ENCODE measurements at regions not wholly inside any gene's neighbourhood (a gene's known extent, or its start where the extent isn't known, plus 50 kb on each side); places are given as distances from the start of the nearest gene placed in this dataset.

DNA sequence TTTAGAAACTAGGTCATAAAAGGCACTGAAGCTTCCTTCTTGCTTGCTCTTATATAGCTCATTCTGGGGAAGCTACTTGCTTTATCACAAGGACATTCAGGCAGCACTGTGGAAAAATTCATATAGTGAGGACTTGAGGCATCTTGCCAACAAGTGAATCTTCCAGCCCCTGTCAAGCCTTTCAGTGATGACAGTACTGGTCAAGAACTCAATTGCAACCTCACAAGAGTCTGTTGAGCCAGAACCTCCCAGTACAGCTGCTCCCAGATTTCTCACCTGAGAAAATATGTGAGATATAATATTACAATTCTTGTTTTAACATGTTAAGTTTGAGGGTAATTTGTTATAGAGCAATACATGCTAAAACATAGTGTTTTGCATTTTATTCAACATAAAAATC, 2011.0 kb upstream of the NUDT12 start:
- no peak for DNase-seq (ENCODE audit: low spot score)

DNA sequence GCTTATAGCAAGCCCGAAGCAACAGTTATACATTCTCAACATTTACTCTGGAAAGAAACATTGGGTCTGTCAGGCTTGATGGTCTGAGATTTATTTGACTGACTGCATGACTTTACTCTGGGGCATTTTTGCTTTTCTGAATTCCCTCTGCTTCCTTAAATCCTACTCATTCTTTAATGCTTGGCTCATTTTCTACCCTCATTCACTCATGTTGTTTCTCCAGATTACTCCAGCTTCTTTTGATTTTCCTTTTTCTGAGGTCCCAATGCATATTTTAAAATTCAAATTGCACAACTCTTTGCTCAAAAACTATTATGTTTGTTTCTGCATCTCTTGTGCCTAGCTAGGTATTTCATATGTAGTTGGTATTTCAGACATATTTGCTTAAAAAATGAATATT, 2002.9 kb upstream of the NUDT12 start:
- DNase-seq (ENCODE audit: low spot score), result no peak

DNA sequence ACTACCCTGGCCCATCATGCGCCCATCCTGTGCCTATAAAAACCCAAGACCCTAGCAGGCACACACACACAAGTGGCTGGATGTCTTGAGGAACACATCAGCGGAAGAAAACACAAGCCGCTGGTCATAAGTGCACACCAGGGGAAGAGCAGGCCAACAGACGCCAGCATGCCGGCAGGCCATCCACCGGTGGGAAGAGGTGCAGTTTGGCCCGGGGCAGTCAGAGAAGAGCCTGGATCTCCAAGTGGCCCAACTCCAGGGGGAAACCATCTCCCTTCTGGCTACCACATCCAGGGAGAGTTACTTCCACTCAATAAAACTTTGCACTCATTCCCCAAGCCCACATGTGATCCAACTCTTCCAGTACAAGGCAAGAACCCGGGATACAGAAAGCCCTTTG, 2001.3 kb upstream of the NUDT12 start:
- DNase-seq (ENCODE audit: low spot score), result no peak

GRCh38 chr5:105554568-105555169, 1992.1 kb upstream of the NUDT12 start:
- DNase-seq (ENCODE audit: low spot score), result no peak

DNA sequence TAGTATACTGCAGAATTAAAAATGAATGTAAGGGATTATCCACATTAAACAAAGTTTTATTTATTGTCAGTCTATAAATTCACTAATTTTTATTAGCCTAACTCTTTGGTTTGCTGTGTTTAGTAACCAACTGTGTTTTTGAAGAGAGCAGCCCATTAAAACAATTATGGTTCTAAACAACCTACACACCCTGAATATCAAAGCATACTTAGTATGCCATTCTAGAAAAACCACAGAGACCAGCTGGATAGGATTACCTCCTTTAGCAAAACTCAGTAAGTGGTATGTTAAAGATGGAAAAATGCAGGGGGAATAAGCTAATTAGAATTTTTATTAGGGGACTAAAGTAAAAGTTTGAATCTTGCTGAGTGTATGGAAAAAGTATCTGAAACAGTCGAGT, 1981.7 kb upstream of the NUDT12 start:
- no peak for DNase-seq (ENCODE audit: low spot score)

DNA sequence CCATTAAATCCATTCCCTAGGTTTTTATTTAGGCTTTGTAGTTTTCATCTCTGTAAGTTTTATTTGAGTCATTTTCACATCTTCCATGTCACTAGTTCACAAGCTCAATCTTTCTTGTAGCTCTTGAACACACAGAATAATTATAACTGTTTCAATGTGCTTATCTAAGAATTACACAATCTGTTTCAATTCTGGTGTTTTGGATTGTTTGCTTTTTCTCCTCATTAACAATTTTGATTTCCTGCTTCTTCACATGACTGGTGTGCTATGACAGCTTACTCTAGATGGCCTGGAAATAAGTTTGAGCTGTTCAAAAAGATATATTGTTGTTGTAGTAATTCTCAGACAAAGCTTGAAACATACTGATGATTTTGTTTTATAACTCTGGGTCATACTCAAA, 1974.1 kb upstream of the NUDT12 start:
- DNase-seq (ENCODE audit: low spot score), result no peak

GRCh38 chr5:105530716-105531261, 1968.2 kb upstream of the NUDT12 start:
- no peak for DNase-seq (ENCODE audit: low spot score)

DNA sequence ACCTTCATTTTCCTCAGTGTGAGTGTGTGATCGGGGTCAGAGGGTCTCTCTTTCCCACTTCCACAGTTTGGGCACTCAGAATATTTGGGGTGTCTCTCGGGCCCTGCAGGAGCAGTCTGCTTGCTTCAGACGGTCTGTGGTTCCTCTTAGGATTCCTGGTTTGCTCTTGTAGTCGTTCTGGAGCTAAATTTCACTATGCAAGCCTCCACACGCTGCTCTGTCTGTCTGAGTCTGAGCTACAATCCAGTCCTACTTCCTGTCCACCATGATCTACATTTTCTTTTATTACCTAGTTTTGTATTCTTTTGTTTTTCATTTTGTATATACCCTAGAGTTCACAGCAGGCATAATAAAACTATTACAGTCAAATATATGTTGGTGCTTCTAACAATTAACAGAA, 1967.3 kb upstream of the NUDT12 start:
- DNase-seq (ENCODE audit: low spot score), result no peak

DNA sequence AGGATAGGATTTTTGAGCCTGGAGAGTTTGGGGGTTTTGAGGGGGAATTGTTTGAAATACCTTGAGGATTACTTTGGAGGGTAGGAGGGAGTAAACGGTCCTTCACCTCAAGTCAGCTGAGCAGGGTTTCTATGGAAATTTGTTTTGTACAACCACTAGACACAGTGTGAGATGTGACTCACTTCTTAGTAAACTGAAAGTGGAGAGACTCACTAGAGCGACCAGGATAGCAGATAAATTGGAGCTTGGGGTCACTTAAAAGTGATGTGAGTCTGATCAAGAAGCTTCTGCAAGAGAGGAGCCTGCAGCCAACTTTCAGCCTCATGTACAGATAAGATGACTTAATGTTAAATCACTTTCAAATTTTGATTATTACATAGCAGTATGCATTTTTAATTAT, 1945.9 kb upstream of the NUDT12 start:
- no peak for DNase-seq (ENCODE audit: low spot score)

- no peak for DNase-seq (ENCODE audit: low spot score)
These were observed 1944.2 kb upstream of the NUDT12 start for GRCh38 chr5:105506692-105507277.

DNA sequence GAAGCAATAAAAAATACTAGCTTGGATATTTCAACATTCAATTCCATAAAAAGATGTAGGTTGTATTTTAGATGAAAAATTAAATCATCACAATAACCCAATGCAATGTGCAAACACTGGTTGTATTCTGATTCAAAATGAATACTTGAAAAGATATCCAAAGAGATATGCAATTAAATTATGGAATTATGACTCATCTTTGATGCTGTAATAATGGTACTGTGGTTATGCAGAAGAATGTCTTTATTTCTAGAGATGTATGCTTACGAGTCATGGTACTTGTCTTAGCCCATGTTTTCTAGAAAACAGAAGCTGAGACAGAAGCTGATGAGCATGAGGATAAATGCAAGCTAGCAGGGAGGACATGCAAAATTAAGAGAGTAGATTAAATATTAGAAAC, 1941.4 kb upstream of the NUDT12 start:
- no peak for DNase-seq (ENCODE audit: low spot score)

- no peak for DNase-seq (ENCODE audit: low spot score)
These were observed 1938.7 kb upstream of the NUDT12 start for GRCh38 chr5:105501315-105501714.

- no peak for DNase-seq (ENCODE audit: low spot score)
These were observed 1912.8 kb upstream of the NUDT12 start for GRCh38 chr5:105475401-105475800.

DNA sequence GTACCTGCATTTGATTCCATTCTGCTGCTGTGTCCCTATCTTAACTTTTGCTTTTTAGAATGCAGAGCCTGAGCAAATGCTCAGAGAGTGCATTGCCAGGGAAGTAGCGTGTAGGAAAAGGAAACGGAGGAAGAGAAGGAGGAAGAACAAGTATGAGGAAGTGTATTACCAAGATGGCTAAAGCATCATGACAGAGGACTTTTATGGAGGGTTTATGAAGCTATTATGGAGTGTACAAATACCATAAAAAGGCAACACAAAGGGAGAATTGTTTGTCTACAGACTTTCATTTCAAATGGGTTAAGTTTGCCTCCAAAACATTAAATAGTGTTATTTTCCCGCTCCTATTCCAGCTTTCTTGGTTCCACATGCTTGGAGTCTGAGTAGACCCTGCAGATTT, 1899.8 kb upstream of the NUDT12 start:
- DNase-seq (ENCODE audit: low spot score), result no peak

DNA sequence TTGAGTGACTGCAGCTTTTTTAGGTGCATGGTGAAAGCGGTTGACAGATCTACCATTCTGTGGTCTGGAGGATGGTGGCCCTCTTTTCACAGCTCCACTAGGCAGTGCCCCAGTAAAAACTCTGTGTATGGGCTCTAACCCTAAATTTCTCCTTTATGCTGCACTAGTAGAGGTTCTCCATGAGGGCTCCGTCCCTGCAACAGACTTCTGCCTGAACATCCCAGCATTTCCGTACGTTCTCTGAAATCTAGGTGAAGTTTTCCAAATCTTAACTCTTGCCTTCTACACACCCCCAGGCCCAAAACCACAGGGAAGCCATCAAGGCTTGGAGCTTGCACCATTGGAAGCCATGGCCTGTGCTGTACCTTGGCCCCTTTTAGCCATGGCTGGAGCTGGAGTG, 1898.1 kb upstream of the NUDT12 start:
- no peak for DNase-seq (ENCODE audit: low spot score)

DNA sequence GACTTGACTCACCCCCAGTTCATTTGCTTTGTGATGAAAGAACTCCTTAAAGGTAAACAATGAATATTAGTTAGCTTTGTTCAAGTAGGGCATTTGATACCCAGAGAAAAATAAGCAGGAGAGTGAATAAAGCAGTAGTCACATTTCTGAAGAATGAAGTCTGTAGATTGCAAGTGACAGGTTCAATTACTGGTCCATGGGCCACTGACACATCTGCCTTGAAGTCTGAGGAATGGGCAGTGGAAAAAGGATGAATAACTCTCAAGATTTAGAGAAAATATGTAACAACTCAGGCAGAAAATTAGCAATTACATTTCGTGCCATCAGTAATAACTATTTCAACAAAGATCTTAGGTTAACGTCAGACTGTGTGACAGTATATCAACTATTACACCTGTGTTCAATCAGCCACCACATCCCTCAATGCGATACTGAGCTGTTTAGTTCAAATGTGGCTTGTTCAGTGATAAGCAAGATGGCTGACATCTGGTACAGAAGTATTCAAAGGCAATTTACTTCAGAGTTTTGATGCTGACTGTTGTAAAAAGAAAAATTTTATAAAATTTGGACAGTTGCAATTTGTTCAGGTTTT, 1890.7 kb upstream of the NUDT12 start:
- DNase-seq (ENCODE audit: low spot score), result no peak

GRCh38 chr5:105448271-105448670, 1885.7 kb upstream of the NUDT12 start:
- DNase-seq (ENCODE audit: low spot score), result no peak

GRCh38 chr5:105430516-105430915, 1867.9 kb upstream of the NUDT12 start:
- no peak for DNase-seq (ENCODE audit: low spot score)

- DNase-seq (ENCODE audit: low spot score), result no peak
These were observed 1866.1 kb upstream of the NUDT12 start for GRCh38 chr5:105428451-105429380.

- no peak for DNase-seq (ENCODE audit: low spot score)
These were observed 1851.5 kb upstream of the NUDT12 start for GRCh38 chr5:105414067-105414466.

GRCh38 chr5:105413406-105413990, 1850.9 kb upstream of the NUDT12 start:
- no peak for DNase-seq (ENCODE audit: low spot score)

DNA sequence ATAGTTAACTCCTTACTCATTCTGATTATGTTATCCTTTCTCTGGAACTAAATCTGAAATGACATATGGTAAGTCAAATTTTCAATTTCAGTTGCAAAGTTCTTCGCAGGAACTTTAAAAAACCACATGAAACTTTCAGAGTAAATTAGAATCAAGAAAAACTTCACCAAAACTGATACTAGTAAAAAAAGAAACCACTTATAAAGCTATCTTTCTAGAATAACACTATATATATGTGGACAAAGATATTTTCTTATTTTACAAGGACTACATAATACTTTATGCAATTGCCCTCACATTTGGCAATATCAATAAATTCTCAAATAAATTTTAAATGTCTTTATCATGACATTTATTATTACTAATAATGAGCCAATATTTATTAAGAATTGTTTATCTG, 1847.1 kb upstream of the NUDT12 start:
- DNase-seq (ENCODE audit: low spot score), result no peak

Measured in ecto neural progenitor cell (in vitro differentiated cells).